Loucy (cell line): ENCODE measurements at regions not wholly inside any gene's neighbourhood (a gene's known extent, or its start where the extent isn't known, plus 50 kb on each side); places are given as distances from the start of the nearest gene placed in this dataset.

Experiments
- EZH2phosphoT487 ChIP-seq: fragments of 200-600 bp; IDR thresholded peaks from 2 replicates; pipeline ENCODE4 v1.6.1; 2018; ENCODE audit warnings: antibody characterized with exemption, mild to moderate bottlenecking, moderate library complexity, borderline replicate concordance
- TF ChIP-seq, protein P1 (sequence below): fragments of 200-600 bp; sonication (generic); conservative IDR thresholded peaks from 2 replicates; pipeline ENCODE4 v1.5.1; 2014; ENCODE audit warnings: mild to moderate bottlenecking, antibody characterized with exemption, low read length

DNA sequence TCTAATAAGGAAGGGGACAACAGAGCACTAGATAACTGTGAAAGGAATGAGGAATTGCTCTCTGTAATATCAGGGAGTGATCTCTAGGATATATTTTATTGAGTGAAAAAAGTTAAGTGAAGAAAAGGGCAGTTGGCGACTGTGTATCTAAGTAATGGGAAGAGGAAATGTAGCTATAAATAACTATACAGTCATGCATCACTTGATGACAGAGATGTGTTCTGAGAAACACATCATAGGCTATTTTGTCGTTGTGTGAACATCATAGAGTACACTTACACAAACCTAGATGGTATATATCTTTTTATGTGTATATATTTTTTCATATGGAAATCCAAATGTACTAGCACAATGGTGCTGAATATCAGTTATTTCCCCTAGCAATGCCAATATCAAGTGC is 329.3 kb downstream of the TXNL1 start:
- TF ChIP-seq, protein P1, sequence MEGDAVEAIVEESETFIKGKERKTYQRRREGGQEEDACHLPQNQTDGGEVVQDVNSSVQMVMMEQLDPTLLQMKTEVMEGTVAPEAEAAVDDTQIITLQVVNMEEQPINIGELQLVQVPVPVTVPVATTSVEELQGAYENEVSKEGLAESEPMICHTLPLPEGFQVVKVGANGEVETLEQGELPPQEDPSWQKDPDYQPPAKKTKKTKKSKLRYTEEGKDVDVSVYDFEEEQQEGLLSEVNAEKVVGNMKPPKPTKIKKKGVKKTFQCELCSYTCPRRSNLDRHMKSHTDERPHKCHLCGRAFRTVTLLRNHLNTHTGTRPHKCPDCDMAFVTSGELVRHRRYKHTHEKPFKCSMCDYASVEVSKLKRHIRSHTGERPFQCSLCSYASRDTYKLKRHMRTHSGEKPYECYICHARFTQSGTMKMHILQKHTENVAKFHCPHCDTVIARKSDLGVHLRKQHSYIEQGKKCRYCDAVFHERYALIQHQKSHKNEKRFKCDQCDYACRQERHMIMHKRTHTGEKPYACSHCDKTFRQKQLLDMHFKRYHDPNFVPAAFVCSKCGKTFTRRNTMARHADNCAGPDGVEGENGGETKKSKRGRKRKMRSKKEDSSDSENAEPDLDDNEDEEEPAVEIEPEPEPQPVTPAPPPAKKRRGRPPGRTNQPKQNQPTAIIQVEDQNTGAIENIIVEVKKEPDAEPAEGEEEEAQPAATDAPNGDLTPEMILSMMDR: no peak
- no peak for TF ChIP-seq EZH2phosphoT487
